ENCODE measurements at regions not wholly inside any gene's neighbourhood (a gene's known extent, or its start where the extent isn't known, plus 50 kb on each side); places are given as distances from the start of the nearest gene placed in this dataset.

DNA sequence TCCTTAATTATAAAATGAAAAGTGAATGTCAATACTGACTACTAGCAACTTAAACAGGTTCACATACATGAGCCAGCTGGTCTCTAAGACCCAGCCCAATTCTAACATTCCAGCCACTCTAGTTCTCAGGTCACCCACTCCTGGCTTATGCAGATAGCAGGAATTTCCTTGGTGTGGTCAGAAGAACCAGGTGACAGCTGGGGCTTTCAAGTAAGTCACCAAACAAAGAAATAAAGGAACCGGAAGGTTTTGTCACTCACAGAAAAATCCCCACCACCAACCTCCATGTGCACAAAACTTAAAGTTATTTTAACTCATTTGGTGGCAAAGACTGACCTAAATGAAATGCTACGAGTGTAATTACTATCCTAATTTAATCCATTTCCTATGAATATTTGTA is 129.6 kb upstream of the CDKN3 start:
- Histone ChIP-seq H3K36me3 (ENCODE audit: insufficient read depth, low read length) (no peaks in the 10 kb centered on the region), H3K9me3 (ENCODE audit: low read depth, low read length) (no peaks in the 10 kb centered on the region), H3K4me1 (ENCODE audit: insufficient read depth, low read length) (no peaks in the 10 kb centered on the region), H3K4me2 (ENCODE audit: insufficient read depth, low read length) (no peak overlapping the region), H3K4me3 (ENCODE audit: insufficient read depth, low read length) (no peak overlapping the region), H2AFZ (ENCODE audit: low read length) (no peak overlapping the region), H4K20me1 (ENCODE audit: insufficient read depth, low read length) (no peaks in the 10 kb centered on the region), H3K27me3 (ENCODE audit: insufficient read depth, low read length) (no peaks in the 10 kb centered on the region), H3K79me2 (ENCODE audit: insufficient read depth, low read length) (no peaks in the 10 kb centered on the region), H3K27ac (ENCODE audit: low read depth, low read length) (no peak overlapping the region)
- DNase-seq (ENCODE audit: insufficient read length, low spot score, missing footprints) = no peak
- TF ChIP-seq CTCF (IDR thresholded peaks at IDR 0.05; ENCODE audit: extremely low read depth, low read depth, low read length) = no peak

DNA sequence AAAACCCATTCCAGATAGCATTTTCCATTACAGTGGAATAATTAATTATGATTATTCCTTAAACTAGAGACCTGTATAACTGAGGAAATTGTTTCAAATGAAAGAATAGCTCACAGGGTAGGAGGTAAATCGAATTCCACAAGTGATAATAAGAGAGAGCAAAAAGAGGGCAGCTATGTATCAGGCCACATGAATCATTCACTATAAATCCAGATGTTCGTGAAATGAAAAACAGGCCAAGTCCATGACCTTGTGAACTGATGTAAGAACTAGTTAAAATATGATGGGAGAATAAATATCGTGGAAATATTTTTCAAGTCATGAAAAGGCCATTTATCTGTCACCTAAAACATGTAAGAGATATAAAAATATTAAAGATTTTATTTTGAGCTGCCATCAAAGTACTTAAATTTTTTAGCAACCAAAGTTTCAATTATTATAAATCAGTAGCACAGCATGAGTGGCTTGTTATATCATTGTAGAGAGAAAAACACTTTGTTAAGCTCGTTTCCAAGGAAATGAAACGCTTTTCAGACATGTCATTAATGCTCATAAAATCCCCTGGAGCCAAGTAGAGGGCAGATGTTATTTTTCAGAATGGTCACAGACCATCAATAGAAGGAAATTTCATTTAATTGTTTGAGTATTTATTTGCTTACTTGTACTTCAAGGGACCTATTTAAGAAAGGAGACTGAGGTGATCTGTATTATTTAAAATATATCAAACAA is 120.6 kb upstream of the CDKN3 start:
- Histone ChIP-seq H3K4me3 (ENCODE audit: insufficient read depth, low read length) (no peak overlapping the region), H3K9me3 (ENCODE audit: low read depth, low read length) (no peaks in the 10 kb centered on the region), H2AFZ (ENCODE audit: low read length) (no peak overlapping the region), H3K4me2 (ENCODE audit: insufficient read depth, low read length) (no peak overlapping the region), H3K27me3 (ENCODE audit: insufficient read depth, low read length) (peaks cover 2% of the 10 kb centered on the region), H4K20me1 (ENCODE audit: insufficient read depth, low read length) (no peaks in the 10 kb centered on the region), H3K36me3 (ENCODE audit: insufficient read depth, low read length) (no peaks in the 10 kb centered on the region), H3K27ac (ENCODE audit: low read depth, low read length) (no peak overlapping the region), H3K4me1 (ENCODE audit: insufficient read depth, low read length) (no peaks in the 10 kb centered on the region), H3K79me2 (ENCODE audit: insufficient read depth, low read length) (no peaks in the 10 kb centered on the region)
- TF ChIP-seq CTCF (IDR thresholded peaks at IDR 0.05; ENCODE audit: extremely low read depth, low read depth, low read length) = no peak
- no peak for DNase-seq (ENCODE audit: insufficient read length, low spot score, missing footprints)

DNA sequence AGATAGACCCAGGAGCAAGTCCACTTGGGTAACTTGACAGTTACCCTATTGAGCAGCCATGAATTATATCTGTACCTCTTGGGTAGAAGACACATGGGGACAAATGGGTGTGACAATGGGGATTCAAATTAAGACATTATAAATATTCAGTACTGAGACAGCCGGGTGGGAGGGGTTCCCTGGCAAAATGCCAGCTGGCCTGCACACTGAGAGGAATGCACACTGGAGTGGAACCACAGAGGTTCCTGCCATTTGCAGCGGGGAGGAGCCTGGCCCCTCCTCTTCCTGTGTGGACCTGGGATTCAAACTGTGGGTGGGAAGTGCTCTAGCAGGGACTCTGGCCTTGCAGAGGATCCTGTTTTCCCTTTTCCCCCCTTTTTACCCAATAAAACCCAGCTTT is 118.7 kb upstream of the CDKN3 start:
- Histone ChIP-seq H2AFZ (ENCODE audit: low read length) (no peak overlapping the region), H3K9me3 (ENCODE audit: low read depth, low read length) (no peaks in the 10 kb centered on the region), H3K36me3 (ENCODE audit: insufficient read depth, low read length) (no peaks in the 10 kb centered on the region), H3K27me3 (ENCODE audit: insufficient read depth, low read length) (peaks cover 7% of the 10 kb centered on the region), H3K4me1 (ENCODE audit: insufficient read depth, low read length) (no peaks in the 10 kb centered on the region), H3K4me2 (ENCODE audit: insufficient read depth, low read length) (no peak overlapping the region), H3K79me2 (ENCODE audit: insufficient read depth, low read length) (no peaks in the 10 kb centered on the region), H3K4me3 (ENCODE audit: insufficient read depth, low read length) (no peak overlapping the region), H4K20me1 (ENCODE audit: insufficient read depth, low read length) (no peaks in the 10 kb centered on the region), H3K27ac (ENCODE audit: low read depth, low read length) (no peak overlapping the region)
- no peak for DNase-seq (ENCODE audit: insufficient read length, low spot score, missing footprints)
- TF ChIP-seq CTCF (IDR thresholded peaks at IDR 0.05; ENCODE audit: extremely low read depth, low read depth, low read length) = no peak

- Histone ChIP-seq H3K9me3 (ENCODE audit: low read depth, low read length) (no peaks in the 10 kb centered on the region), H3K27me3 (ENCODE audit: insufficient read depth, low read length) (peaks cover 9% of the 10 kb centered on the region), H4K20me1 (ENCODE audit: insufficient read depth, low read length) (no peaks in the 10 kb centered on the region), H3K4me3 (ENCODE audit: insufficient read depth, low read length) (no peak overlapping the region), H3K4me2 (ENCODE audit: insufficient read depth, low read length) (no peak overlapping the region), H3K79me2 (ENCODE audit: insufficient read depth, low read length) (no peaks in the 10 kb centered on the region), H3K36me3 (ENCODE audit: insufficient read depth, low read length) (no peaks in the 10 kb centered on the region), H2AFZ (ENCODE audit: low read length) (no peak overlapping the region), H3K4me1 (ENCODE audit: insufficient read depth, low read length) (no peaks in the 10 kb centered on the region), H3K27ac (ENCODE audit: low read depth, low read length) (no peak overlapping the region)
- no peak for DNase-seq (ENCODE audit: insufficient read length, low spot score, missing footprints)
- no peak for TF ChIP-seq CTCF (IDR thresholded peaks at IDR 0.05; ENCODE audit: extremely low read depth, low read depth, low read length)
Observed at GRCh38 chr14:54278665-54279295, 118.0 kb upstream of the CDKN3 start.
